Neural cell (in vitro differentiated cells): ENCODE measurements at regions not wholly inside any gene's neighbourhood (a gene's known extent, or its start where the extent isn't known, plus 50 kb on each side); places are given as distances from the start of the nearest gene placed in this dataset.

ENCODE experiments used
- H2AFZ ChIP-seq: fragments of 200-600, 300-800 bp; sonication (generic), shearing (Covaris generic); 2 replicates; pipeline ENCODE4 v1.6.0; 2014; ENCODE audit warnings: low read depth, mild to moderate bottlenecking, antibody characterized with exemption, low read length, moderate library complexity
- H3F3A ChIP-seq: fragments of 200-600 bp; shearing (Covaris generic); 2 replicates; pipeline ENCODE4 v1.6.1; 2016; ENCODE audit warnings: mild to moderate bottlenecking, moderate library complexity, mixed read lengths, antibody characterized with exemption, low read length; ENCODE audit not compliant: insufficient read depth, poor library complexity, severe bottlenecking
- H3K27ac ChIP-seq: fragments of 200-600, 300-800 bp; sonication (generic), shearing (Covaris generic); 2 replicates; pipeline ENCODE4 v1.5.1; 2014; ENCODE audit warnings: mild to moderate bottlenecking, low read length, moderate library complexity
- H3K27me3 ChIP-seq: fragments of 300-800, 200-600 bp; sonication (generic), shearing (Covaris generic); 2 replicates; pipeline ENCODE4 v1.6.0; 2014; ENCODE audit warnings: mild to moderate bottlenecking, low read depth, low read length, moderate library complexity; ENCODE audit not compliant: insufficient read depth
- H3K36me3 ChIP-seq: fragments of 300-800, 200-600 bp; sonication (generic), shearing (Covaris generic); 2 replicates; pipeline ENCODE4 v1.5.1; 2014; ENCODE audit warnings: mild to moderate bottlenecking, antibody characterized with exemption, low read length, moderate library complexity; ENCODE audit not compliant: insufficient read depth
- H3K4me2 ChIP-seq: fragments of 300-800, 200-600 bp; sonication (generic), shearing (Covaris generic); 2 replicates; pipeline ENCODE4 v1.6.0; 2014; ENCODE audit warnings: mild to moderate bottlenecking, low read length
- H3K4me3 ChIP-seq: fragments of 300-800, 200-600 bp; sonication (generic), shearing (Covaris generic); 2 replicates; pipeline ENCODE4 v1.5.1; 2014; ENCODE audit warnings: mild to moderate bottlenecking, low read length, moderate library complexity
- H3K79me2 ChIP-seq: fragments of 200-600 bp; shearing (Covaris generic); replicated peaks from 2 replicates; pipeline ENCODE4 v1.6.0; 2014; ENCODE audit warnings: mild to moderate bottlenecking, low read length, moderate library complexity; ENCODE audit not compliant: insufficient read depth
- H3K9ac ChIP-seq: fragments of 300-800, 200-600 bp; sonication (generic), shearing (Covaris generic); 2 replicates; pipeline ENCODE4 v1.6.1; 2016; ENCODE audit warnings: mild to moderate bottlenecking, low read length, mixed read lengths
- H3K9me2 ChIP-seq: fragments of 200-600 bp; shearing (Covaris generic); 2 replicates; pipeline ENCODE4 v1.6.1; 2016; ENCODE audit warnings: mild to moderate bottlenecking, low read length, mixed read lengths; ENCODE audit not compliant: insufficient read depth
- H3K9me3 ChIP-seq: fragments of 200-600, 300-800 bp; sonication (generic), shearing (Covaris generic); 2 replicates; pipeline ENCODE4 v1.6.1; 2016; ENCODE audit warnings: mild to moderate bottlenecking, mixed run types, low read length, moderate library complexity, mixed read lengths
- H4K20me1 ChIP-seq: fragments of 200-600 bp; shearing (Covaris generic); 2 replicates; pipeline ENCODE4 v1.6.1; 2016; ENCODE audit warnings: mild to moderate bottlenecking, mixed run types; ENCODE audit not compliant: insufficient read depth
- EP300 ChIP-seq: fragments of 450-650 bp; conservative IDR thresholded peaks from 2 replicates; pipeline ENCODE4 v1.6.1; 2014; ENCODE audit warnings: antibody characterized with exemption, mild to moderate bottlenecking, moderate library complexity; ENCODE audit not compliant: poor library complexity, severe bottlenecking
- EZH2 ChIP-seq: fragments of 200-600, 300-800 bp; shearing (Covaris generic), sonication (generic); IDR thresholded peaks from 2 replicates; pipeline ENCODE4 v1.6.1; 2014; ENCODE audit warnings: antibody characterized with exemption, low read length, borderline replicate concordance, mild to moderate bottlenecking; ENCODE audit not compliant: insufficient read depth, poor library complexity, severe bottlenecking
- MXI1 ChIP-seq: fragments of 450-650 bp; conservative IDR thresholded peaks from 2 replicates; pipeline ENCODE4 v1.6.1; 2014; ENCODE audit warnings: antibody characterized with exemption, mild to moderate bottlenecking; ENCODE audit not compliant: poor library complexity, severe bottlenecking
- POLR2AphosphoS5 ChIP-seq: IDR thresholded peaks from 2 replicates; pipeline ENCODE4 v1.6.1; 2012
- RAD21 ChIP-seq: fragments of 450-650 bp; conservative IDR thresholded peaks from 2 replicates; pipeline ENCODE4 v1.6.1; 2014; ENCODE audit warnings: antibody characterized with exemption, mild to moderate bottlenecking, moderate library complexity
- SMC3 ChIP-seq: fragments of 450-650 bp; conservative IDR thresholded peaks from 2 replicates; pipeline ENCODE4 v1.6.1; 2014; ENCODE audit warnings: antibody characterized with exemption, mild to moderate bottlenecking, moderate library complexity; ENCODE audit not compliant: poor library complexity
- TAF1 ChIP-seq: IDR thresholded peaks from 2 replicates; pipeline ENCODE4 v1.6.1; 2012; ENCODE audit warnings: low read depth
- TF ChIP-seq, protein P1 (sequence below): IDR thresholded peaks from 2 replicates; pipeline ENCODE4 v1.6.1; 2012; ENCODE audit warnings: borderline replicate concordance
- TF ChIP-seq, protein P2 (sequence below): fragments of 450-650 bp; IDR thresholded peaks from 2 replicates; pipeline ENCODE4 v1.5.1; 2014; ENCODE audit warnings: antibody characterized with exemption, mild to moderate bottlenecking, moderate library complexity; ENCODE audit not compliant: poor library complexity, severe bottlenecking

DNA sequence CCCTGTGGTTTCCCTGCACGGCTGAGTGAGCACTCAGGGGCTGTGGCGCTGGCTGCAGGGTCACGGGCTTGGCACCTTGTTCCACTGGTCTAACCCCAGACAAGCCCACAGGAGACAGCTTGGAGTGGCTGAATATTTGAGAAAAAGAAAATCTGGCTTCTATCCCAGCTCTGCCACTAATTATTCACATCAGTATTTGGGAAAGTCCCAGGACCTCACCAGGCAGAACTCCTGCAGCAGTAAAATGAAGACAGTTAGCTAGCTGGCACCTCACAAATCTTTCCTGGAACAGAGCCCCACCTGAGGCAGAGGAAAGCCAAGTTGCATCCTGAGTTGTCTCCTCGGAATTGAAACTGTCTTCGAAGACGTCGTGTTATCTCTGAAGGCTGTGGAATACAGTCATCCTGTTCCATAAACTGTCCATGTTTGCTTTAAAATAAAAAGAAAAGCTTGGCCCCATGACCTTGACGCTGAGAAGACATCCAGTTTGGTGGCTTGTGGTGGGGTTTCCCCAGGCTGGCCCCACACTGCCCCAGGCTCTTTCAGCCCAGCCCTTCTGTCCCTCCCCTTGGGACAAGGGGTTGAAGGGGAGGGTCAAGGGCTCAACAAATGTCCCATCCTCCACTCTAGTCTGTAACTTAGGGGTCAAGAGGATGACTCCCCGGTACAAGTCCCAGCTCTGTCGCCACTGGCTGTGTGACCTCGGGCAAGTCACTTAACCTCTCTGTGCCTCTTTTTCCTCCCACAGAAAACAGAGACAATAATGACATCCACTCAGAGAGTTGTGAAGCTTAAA lies 93.8 kb upstream of the TMPRSS2 start:
- Histone ChIP-seq H4K20me1 (no peaks in the 10 kb centered on the region), H3K36me3 (no peaks in the 10 kb centered on the region), H3K79me2 (no peaks in the 10 kb centered on the region), H3K9me3 (no peaks in the 10 kb centered on the region), H3K4me3 (no peak overlapping the region), H2AFZ (no peak overlapping the region), H3K27ac (no peak overlapping the region), H3K9me2 (no peaks in the 10 kb centered on the region), H3K27me3 (no peaks in the 10 kb centered on the region), H3F3A (no peaks in the 10 kb centered on the region), H3K9ac (no peak overlapping the region), H3K4me2 (no peak overlapping the region)
- TF ChIP-seq SMC3: no peak
- TF ChIP-seq, protein P1, sequence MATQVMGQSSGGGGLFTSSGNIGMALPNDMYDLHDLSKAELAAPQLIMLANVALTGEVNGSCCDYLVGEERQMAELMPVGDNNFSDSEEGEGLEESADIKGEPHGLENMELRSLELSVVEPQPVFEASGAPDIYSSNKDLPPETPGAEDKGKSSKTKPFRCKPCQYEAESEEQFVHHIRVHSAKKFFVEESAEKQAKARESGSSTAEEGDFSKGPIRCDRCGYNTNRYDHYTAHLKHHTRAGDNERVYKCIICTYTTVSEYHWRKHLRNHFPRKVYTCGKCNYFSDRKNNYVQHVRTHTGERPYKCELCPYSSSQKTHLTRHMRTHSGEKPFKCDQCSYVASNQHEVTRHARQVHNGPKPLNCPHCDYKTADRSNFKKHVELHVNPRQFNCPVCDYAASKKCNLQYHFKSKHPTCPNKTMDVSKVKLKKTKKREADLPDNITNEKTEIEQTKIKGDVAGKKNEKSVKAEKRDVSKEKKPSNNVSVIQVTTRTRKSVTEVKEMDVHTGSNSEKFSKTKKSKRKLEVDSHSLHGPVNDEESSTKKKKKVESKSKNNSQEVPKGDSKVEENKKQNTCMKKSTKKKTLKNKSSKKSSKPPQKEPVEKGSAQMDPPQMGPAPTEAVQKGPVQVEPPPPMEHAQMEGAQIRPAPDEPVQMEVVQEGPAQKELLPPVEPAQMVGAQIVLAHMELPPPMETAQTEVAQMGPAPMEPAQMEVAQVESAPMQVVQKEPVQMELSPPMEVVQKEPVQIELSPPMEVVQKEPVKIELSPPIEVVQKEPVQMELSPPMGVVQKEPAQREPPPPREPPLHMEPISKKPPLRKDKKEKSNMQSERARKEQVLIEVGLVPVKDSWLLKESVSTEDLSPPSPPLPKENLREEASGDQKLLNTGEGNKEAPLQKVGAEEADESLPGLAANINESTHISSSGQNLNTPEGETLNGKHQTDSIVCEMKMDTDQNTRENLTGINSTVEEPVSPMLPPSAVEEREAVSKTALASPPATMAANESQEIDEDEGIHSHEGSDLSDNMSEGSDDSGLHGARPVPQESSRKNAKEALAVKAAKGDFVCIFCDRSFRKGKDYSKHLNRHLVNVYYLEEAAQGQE: no peak
- TF ChIP-seq MXI1: no peak
- TF ChIP-seq, protein P2, sequence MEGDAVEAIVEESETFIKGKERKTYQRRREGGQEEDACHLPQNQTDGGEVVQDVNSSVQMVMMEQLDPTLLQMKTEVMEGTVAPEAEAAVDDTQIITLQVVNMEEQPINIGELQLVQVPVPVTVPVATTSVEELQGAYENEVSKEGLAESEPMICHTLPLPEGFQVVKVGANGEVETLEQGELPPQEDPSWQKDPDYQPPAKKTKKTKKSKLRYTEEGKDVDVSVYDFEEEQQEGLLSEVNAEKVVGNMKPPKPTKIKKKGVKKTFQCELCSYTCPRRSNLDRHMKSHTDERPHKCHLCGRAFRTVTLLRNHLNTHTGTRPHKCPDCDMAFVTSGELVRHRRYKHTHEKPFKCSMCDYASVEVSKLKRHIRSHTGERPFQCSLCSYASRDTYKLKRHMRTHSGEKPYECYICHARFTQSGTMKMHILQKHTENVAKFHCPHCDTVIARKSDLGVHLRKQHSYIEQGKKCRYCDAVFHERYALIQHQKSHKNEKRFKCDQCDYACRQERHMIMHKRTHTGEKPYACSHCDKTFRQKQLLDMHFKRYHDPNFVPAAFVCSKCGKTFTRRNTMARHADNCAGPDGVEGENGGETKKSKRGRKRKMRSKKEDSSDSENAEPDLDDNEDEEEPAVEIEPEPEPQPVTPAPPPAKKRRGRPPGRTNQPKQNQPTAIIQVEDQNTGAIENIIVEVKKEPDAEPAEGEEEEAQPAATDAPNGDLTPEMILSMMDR: no peak
- no peak for TF ChIP-seq TAF1
- TF ChIP-seq POLR2AphosphoS5: no peak
- no peak for TF ChIP-seq EP300
- TF ChIP-seq RAD21: no peak
- TF ChIP-seq EZH2: no peak

DNA sequence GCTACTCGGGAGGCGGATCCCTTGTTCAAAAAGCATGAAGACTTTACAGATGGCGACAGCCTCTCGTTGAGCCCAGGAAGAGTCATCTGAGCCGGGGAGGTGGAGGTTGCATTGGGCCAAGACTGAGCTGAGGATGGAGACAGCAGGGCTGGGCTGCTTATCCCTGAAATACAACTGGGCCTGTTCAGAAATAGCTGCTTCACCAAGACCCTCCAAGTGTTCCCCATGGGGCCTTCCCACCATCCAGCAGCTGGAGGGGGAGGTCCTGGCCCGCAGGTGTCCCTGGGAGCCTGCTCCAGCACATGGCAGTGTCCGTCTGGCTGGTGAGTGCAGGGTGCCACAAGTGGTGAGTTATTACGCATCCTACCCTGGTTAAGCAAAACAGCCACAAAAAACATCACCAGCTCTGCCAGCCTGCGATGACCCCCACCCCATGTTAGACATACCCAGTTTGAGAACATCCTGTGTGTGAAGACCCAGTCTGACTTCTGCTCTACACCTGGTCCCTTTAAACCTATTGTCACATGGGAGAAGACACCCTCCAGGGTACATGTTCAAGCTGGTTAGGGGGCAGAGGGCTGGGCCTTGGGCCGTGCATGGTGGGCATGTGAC lies 93.1 kb upstream of the TMPRSS2 start:
- Histone ChIP-seq H3F3A (no peaks in the 10 kb centered on the region), H4K20me1 (no peaks in the 10 kb centered on the region), H3K36me3 (no peaks in the 10 kb centered on the region), H3K4me2 (no peak overlapping the region), H3K9me2 (no peaks in the 10 kb centered on the region), H2AFZ (no peak overlapping the region), H3K9ac (no peak overlapping the region), H3K27ac (no peak overlapping the region), H3K9me3 (no peaks in the 10 kb centered on the region), H3K79me2 (no peaks in the 10 kb centered on the region), H3K27me3 (no peaks in the 10 kb centered on the region), H3K4me3 (no peak overlapping the region)
- TF ChIP-seq POLR2AphosphoS5 (no peak), EZH2 (no peak), SMC3 (no peak), MXI1 (no peak), RAD21 (no peak), EP300 (no peak), TAF1 (no peak)
- TF ChIP-seq, protein P2: no peak
- TF ChIP-seq, protein P1: no peak
